HFFc6 (cell line): ENCODE measurements at regions not wholly inside any gene's neighbourhood (a gene's known extent, or its start where the extent isn't known, plus 50 kb on each side); places are given as distances from the start of the nearest gene placed in this dataset.
"Not testable (repeated sequence)": the region's sequence is repeated elsewhere in the genome, so short reads cannot be mapped to it uniquely, and the experiment has no call there.

Experiments
- DNase-seq: peaks from one replicate; pipeline ENCODE4 v3.0.0-alpha.2; 2018
- H3K27ac Mint-ChIP-seq: 2 replicates; pipeline ENCODE4 v1.8.0; 2020; ENCODE audit warnings: mild to moderate bottlenecking, mixed read lengths
- H3K27me3 Mint-ChIP-seq: 2 replicates; pipeline ENCODE4 v1.8.0; 2021; ENCODE audit warnings: mild to moderate bottlenecking, moderate library complexity, mixed read lengths; ENCODE audit not compliant: insufficient read depth
- H3K36me3 Mint-ChIP-seq: 2 replicates; pipeline ENCODE4 v1.8.0; 2021; ENCODE audit warnings: low read depth, mixed read lengths
- H3K4me1 Mint-ChIP-seq: 2 replicates; pipeline ENCODE4 v1.8.0; 2020; ENCODE audit warnings: low read depth, mixed read lengths
- H3K4me3 Mint-ChIP-seq: 2 replicates; pipeline ENCODE4 v1.8.0; 2020; ENCODE audit warnings: mild to moderate bottlenecking, moderate library complexity, mixed read lengths
- H3K9me3 Mint-ChIP-seq: 2 replicates; pipeline ENCODE4 v1.8.0; 2020; ENCODE audit warnings: mild to moderate bottlenecking, mixed read lengths
- TF ChIP-seq, protein P1 (sequence below): fragments of 200-600 bp; sonication (generic); IDR thresholded peaks from 2 replicates; pipeline ENCODE4 v1.5.0; 2021; ENCODE audit warnings: antibody characterized with exemption, mild to moderate bottlenecking

DNA sequence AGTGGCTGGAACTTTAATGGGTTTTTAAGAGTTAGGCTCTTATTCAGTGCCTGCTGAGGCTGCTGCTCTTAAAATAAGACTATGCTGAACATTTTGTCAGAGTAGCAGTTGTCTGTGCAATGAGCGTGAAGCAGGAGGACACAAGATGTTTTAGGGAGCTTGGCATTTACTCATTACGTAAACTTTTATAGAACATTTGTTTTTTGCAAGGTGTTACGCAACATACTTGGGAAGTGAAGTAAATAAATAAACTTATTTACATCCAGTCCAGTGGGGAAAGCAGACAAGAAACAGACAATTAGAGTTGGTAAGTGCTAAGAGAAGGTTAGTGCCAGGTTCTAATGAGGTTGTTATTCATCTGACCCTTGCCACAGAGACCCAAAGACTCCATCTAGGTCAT lies 226.0 kb downstream of the HINT1 start:
- Mint-ChIP-seq H3K36me3 (no peaks in the 10 kb centered on the region), H3K27ac (no peak overlapping the region), H3K4me3 (no peak overlapping the region), H3K27me3 (no peaks in the 10 kb centered on the region), H3K9me3 (peaks cover 35% of the 10 kb centered on the region), H3K4me1 (no peaks in the 10 kb centered on the region)
- no peak for DNase-seq
- TF ChIP-seq, protein P1, sequence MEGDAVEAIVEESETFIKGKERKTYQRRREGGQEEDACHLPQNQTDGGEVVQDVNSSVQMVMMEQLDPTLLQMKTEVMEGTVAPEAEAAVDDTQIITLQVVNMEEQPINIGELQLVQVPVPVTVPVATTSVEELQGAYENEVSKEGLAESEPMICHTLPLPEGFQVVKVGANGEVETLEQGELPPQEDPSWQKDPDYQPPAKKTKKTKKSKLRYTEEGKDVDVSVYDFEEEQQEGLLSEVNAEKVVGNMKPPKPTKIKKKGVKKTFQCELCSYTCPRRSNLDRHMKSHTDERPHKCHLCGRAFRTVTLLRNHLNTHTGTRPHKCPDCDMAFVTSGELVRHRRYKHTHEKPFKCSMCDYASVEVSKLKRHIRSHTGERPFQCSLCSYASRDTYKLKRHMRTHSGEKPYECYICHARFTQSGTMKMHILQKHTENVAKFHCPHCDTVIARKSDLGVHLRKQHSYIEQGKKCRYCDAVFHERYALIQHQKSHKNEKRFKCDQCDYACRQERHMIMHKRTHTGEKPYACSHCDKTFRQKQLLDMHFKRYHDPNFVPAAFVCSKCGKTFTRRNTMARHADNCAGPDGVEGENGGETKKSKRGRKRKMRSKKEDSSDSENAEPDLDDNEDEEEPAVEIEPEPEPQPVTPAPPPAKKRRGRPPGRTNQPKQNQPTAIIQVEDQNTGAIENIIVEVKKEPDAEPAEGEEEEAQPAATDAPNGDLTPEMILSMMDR, result no peak

DNA sequence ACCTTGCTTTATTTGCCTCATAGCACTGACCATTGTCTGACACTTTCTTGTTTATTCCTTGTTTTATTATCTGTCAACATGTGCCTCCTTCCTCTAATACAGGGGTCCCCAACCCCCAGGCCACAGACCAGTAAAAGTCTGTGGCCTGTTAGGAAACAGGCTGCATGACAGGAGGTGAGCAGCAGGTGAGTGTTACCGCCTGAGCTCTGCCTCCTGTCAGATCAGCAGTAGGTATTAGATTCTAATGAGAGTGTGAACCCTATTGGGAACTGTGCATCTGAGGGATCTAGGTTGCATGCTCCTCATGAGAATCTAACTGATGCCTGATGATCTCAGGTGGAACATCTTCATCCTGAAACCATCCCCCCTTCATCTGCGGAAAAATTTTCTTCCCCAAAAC lies 228.0 kb downstream of the HINT1 start:
- no peak overlapping the region for H3K4me3 Mint-ChIP-seq
- peaks cover 26% of the 10 kb centered on the region for H3K9me3 Mint-ChIP-seq
- no peaks in the 10 kb centered on the region for H3K36me3 Mint-ChIP-seq
- TF ChIP-seq, protein P1, result no peak
- no peaks in the 10 kb centered on the region for H3K27me3 Mint-ChIP-seq
- no peak overlapping the region for H3K27ac Mint-ChIP-seq
- DNase-seq, result no peak
- no peaks in the 10 kb centered on the region for H3K4me1 Mint-ChIP-seq

DNA sequence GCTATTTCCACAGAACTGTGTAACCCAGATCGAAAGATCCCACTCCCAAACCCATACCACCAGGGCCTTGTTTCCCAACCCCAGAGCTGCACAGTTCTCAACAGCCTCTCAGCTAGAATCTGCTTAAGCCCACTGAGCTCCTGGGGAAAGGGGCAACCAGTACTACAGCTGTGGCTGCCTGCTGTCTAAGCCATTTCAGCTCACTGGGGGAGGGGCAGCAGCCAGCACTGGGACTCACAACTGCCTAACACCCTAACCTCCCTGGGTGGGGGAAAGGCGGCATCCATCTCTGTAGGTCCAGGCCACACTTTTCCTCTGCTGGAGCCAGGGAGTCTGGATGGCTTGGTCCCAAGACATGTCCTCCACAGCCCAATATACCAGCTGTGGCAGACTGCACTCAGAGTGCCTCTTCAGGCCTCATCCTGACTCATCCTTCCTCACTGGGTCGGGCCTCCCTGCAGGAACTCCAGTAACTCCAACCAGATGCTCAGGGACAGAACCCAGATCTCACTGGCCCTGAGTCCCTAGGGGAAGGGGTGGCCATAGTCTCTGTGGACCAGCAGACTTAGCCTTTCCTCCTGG lies 241.4 kb downstream of the HINT1 start:
- TF ChIP-seq, protein P1, result no peak
- DNase-seq, result no peak
- Mint-ChIP-seq H3K9me3 (peaks cover 32% of the 10 kb centered on the region), H3K4me3 (no peak overlapping the region), H3K36me3 (no peaks in the 10 kb centered on the region; the same call in 1 of the 2 replicates), H3K27ac (no peak overlapping the region), H3K27me3 (no peaks in the 10 kb centered on the region), H3K4me1 (no peaks in the 10 kb centered on the region)

DNA sequence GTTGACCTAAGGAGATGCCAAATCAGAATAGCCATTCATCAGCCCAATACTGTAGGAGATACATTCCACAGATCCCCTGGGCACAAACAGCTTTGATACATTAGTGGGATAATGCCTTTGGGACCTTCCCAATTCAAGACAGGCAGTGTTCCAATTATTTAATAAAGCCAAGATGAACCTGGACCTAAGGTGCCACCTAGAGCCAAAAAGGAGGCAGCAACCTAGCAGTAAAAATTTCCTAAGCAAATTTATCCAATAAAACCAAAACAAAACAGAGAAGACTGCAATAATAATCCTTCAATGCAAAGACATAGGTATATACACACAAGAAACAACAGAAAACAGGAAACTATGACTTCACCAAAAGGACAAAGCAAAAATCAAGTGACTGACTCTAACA lies 253.0 kb downstream of the HINT1 start:
- H3K27me3 Mint-ChIP-seq, result peaks cover 2% of the 10 kb centered on the region; the same call in 1 of the 2 replicates
- H3K4me1 Mint-ChIP-seq, result no peaks in the 10 kb centered on the region
- no peak overlapping the region for H3K27ac Mint-ChIP-seq
- peaks cover 48% of the 10 kb centered on the region for H3K9me3 Mint-ChIP-seq
- TF ChIP-seq, protein P1, result no peak
- DNase-seq, result no peak
- no peaks in the 10 kb centered on the region for H3K36me3 Mint-ChIP-seq
- H3K4me3 Mint-ChIP-seq, result no peak overlapping the region

DNA sequence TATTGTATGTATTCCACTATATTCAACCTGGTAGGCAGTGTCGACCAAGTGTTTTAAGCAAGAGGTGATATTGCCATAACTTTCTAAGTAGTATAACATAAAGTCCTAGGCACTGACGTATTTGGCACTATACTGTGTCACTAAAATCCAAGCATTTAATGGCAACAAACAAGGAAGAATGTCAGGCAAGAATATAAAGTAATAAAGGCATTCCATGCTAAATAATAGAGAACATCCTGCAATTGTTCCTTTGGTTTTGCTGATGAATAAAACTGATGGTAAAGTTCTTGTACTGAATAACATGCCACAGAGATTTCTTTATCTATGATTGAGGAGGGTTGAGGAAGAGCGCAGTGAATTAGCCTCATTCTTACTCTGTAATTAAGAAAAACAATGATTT lies 256.9 kb downstream of the HINT1 start:
- DNase-seq, result no peak
- peaks cover 2% of the 10 kb centered on the region; the same call in 1 of the 2 replicates for H3K27me3 Mint-ChIP-seq
- H3K4me1 Mint-ChIP-seq, result no peaks in the 10 kb centered on the region
- H3K9me3 Mint-ChIP-seq, result peaks cover 42% of the 10 kb centered on the region
- H3K27ac Mint-ChIP-seq, result no peak overlapping the region
- no peaks in the 10 kb centered on the region for H3K36me3 Mint-ChIP-seq
- TF ChIP-seq, protein P1, result no peak
- no peak overlapping the region for H3K4me3 Mint-ChIP-seq

DNA sequence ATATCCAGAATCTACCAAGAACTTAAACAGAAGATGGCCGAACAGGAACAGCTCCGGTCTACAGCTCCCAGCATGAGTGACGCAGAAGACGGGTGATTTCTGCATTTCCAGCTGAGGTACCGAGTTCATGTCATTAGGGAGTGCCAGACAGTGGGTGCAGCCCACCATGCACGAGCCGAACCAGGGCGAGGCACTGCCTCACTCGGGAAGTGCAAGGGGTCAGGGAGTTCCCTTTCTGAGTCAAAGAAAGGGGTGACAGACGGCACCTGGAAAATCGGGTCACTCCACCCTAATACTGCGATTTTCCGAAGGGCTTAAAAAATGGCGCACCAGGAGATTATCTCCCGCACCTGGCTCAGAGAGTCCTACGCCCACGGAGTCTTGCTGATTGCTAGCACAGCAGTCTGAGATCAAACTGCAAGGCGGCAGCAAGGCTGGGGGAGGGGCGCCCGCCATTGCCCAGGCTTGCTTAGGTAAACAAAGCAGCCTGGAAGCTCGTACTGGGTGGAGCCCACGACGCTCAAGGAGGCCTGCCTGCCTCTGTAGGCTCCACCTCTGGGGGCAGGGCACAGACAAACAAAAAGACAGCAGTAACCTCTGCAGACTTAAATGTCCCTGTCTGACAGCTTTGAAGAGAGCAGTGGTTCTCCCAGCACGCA lies 267.4 kb downstream of the HINT1 start:
- not testable (repeated sequence) for H3K27ac Mint-ChIP-seq
- peaks cover 58% of the 10 kb centered on the region for H3K9me3 Mint-ChIP-seq

DNA sequence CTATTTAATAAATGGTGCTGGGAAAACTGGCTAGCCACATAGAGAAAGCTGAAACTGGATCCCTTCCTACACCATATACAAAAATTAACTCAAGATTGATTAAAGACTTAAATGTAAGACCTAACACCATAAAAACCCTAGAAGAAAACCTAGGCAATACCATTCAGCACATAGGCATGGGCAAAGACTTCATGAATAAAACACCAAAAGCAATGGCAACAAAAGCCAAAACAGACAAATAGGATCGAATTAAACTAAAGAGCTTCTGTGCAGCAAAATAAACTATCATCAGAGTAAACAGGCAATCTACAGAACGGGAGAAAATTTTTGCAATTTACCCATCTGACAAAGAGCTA lies 267.9 kb downstream of the HINT1 start:
- H3K36me3 Mint-ChIP-seq, DNase-seq, H3K4me1 Mint-ChIP-seq, H3K4me3 Mint-ChIP-seq, H3K27ac Mint-ChIP-seq, H3K27me3 Mint-ChIP-seq: not testable (repeated sequence)
- H3K9me3 Mint-ChIP-seq, result peaks cover 62% of the 10 kb centered on the region

More for the DNA sequence above, 267.4 kb downstream of the HINT1 start:
- not testable (repeated sequence) for H3K4me3 Mint-ChIP-seq, H3K36me3 Mint-ChIP-seq, H3K4me1 Mint-ChIP-seq, H3K27me3 Mint-ChIP-seq, DNase-seq
